Coronary artery (tissue), 2 donors: ENCODE measurements at regions not wholly inside any gene's neighbourhood (a gene's known extent, or its start where the extent isn't known, plus 50 kb on each side); places are given as distances from the start of the nearest gene placed in this dataset.

ENCODE experiments used
- DNase-seq: peaks from one replicate; pipeline ENCODE4 v3.0.0-alpha.2; 2017; ENCODE audit warnings: low spot score
- H3K27ac ChIP-seq, 2 donors: fragments of 200-600 bp; sonication (generic); one replicate each; pipeline ENCODE4 v1.5.1; 2016 to 2019
- H3K4me3 ChIP-seq: fragments of 200-600 bp; sonication (generic); 2 replicates; pipeline ENCODE4 v1.5.1; 2016; ENCODE audit warnings: mild to moderate bottlenecking, moderate library complexity
- TF ChIP-seq, protein P1 (sequence below): fragments of 200-600 bp; sonication (generic); IDR thresholded peaks from one replicate; pipeline ENCODE4 v1.5.1; 2019; ENCODE audit warnings: antibody characterized with exemption

DNA sequence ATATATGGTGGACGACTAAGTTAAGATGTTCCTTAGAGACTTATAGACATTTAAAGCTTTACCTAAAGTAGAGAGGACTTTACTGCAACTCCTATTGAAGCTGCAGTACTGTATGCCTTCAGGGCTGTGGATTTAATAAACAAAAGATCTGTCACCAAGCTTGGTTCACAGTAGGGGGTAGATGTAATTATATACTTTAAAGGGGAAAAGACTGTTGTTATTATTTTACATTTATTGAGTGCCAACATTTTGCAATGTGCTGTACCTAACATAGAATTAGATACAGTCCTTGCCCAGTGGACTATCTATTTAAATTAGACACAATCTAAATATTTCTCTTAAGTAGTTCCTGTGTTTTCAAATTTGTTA lies 67.2 kb downstream of the SLIT2 start:
- Histone ChIP-seq H3K27ac (no peak overlapping the region), H3K4me3 (no peak overlapping the region)
- DNase-seq: no peak
- TF ChIP-seq, protein P1, sequence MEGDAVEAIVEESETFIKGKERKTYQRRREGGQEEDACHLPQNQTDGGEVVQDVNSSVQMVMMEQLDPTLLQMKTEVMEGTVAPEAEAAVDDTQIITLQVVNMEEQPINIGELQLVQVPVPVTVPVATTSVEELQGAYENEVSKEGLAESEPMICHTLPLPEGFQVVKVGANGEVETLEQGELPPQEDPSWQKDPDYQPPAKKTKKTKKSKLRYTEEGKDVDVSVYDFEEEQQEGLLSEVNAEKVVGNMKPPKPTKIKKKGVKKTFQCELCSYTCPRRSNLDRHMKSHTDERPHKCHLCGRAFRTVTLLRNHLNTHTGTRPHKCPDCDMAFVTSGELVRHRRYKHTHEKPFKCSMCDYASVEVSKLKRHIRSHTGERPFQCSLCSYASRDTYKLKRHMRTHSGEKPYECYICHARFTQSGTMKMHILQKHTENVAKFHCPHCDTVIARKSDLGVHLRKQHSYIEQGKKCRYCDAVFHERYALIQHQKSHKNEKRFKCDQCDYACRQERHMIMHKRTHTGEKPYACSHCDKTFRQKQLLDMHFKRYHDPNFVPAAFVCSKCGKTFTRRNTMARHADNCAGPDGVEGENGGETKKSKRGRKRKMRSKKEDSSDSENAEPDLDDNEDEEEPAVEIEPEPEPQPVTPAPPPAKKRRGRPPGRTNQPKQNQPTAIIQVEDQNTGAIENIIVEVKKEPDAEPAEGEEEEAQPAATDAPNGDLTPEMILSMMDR: no peak

DNA sequence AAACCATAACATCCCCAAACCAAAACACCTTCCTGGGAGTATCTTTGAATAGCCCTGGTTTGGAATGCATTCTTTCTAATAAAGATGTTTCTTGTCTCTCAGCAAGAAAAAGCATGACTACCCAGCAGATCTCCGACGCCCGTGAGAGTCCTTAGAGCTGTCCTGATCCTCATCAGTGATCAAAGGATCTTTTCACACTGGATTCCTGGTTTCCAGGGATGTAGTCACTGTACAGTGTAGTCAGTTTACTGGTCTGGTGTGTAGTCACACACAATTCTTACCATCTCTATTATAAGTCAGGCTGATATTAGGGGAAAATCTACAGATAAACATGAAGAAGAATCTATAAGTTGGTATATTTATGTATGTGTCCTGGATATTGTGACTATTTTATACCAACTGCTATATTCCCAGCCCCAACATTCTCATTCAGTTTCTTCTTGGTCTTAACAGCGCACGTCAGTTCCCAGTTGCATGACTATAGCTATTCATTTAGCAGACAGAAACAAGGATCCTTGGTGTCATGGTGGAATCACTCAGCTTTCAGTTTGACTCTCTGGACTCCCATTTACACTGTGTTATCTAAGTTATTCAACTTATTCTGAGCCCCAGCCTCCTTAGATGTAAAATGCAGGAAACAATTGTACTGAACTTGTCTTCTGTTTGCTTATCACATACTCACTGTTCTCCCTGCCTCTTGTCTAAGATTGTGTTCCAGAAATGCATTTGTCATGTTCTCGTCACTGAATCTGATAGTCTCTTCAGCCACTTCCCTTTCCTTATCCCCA lies 68.3 kb downstream of the SLIT2 start:
- Histone ChIP-seq H3K4me3 (no peak overlapping the region), H3K27ac (no peak overlapping the region)
- TF ChIP-seq, protein P1: no peak
- no peak for DNase-seq

DNA sequence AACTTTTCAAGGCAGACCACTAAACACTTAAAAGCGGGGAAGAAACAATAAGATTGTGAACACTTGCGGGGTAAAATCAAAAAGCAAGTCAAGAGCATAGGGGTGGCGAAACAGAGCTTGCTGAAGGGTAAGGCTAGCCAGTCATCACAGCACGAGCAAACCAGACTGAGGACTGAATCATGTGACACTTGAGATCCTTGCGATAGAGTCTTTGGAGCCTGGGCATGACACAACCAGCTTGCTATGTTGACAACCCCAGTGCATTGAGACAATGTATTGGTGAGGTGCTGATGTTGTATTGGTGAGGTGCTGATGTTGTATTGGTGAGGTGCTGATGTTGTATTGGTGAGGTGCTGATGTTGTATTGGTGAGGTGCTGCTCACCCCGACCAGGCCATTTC lies 72.3 kb downstream of the SLIT2 start:
- TF ChIP-seq, protein P1: no peak
- H3K27ac ChIP-seq: no peak overlapping the region
- no peak for DNase-seq
- no peak overlapping the region for H3K4me3 ChIP-seq

DNA sequence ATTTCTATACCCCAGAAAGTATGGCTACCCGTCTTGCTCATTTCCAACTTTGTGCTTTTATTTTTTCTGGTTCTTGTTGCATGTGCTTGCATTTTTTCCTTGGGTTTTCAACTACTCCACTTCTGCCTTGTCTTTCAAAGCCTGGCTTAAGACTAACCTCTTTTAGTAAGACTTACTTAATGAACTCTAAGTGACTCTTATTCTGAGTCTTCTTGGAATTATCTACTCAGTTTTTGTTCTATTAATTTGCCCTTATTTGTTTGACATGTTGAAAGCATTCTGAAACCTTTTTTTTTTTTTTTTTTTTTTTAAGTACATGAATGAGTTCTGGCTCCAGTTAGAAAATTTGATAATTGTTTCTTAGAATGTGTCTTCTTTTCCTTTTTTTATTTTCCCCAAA lies 74.8 kb downstream of the SLIT2 start:
- DNase-seq: no peak
- TF ChIP-seq, protein P1: no peak
- H3K4me3 ChIP-seq: no peak overlapping the region
- no peak overlapping the region for H3K27ac ChIP-seq

DNA sequence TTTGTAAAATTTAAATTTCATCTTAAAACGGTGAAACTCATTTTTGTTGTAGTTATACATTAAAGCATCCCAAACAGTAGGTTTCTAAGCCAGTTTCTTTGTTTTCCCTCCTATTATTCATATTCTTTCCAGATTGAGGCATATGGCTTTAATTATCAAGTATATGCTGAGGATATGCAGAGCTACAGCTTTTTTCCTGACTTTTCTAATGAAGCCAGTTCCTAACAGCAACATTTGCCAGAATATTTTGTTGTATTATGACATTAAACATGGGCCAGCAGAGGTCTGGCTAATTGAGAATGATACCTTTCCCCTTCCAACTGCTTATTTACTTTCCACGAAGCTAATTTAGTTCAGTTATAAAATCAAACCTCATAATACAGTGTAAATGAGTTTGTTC lies 75.3 kb downstream of the SLIT2 start:
- H3K27ac ChIP-seq: no peak overlapping the region
- TF ChIP-seq, protein P1: no peak
- H3K4me3 ChIP-seq: no peak overlapping the region
- no peak for DNase-seq

DNA sequence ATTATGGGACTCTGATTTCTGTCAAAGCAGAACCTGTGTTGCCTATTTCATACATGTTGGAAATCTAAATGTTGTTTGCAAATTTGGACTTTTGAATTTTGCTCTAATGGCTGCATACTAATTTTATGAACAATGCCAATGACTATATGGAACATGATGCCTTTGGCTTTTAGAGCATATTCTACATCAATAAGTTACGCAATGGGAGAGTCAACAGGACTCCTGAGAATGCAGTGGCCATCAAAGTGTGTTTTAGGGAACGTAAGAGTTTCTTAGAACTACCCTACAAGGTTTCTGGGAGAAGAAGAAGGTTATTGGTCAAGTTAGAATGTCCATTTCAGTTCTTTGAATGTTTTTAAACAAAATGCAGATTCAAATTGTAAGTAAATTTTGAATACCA lies 76.1 kb downstream of the SLIT2 start:
- Histone ChIP-seq H3K4me3 (no peak overlapping the region), H3K27ac (no peak overlapping the region)
- DNase-seq: no peak
- TF ChIP-seq, protein P1: no peak

DNA sequence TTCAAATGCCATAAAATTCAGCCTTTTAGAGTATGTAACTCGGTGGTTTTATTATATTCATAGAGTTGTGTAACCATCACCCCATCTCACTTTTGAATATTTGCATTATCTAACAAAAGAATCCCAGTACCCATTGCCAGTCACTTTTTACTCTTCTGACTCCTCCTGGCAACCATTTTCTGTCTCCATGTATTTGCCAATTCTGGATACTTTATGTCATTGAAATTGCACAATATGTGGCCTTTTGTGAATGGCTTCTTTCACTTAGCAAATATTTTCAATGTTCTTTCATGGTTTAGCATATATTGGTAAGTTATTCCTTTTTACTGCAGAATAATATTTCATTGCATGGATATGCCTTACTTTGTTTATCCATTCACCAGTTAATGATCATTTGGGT lies 79.9 kb downstream of the SLIT2 start:
- TF ChIP-seq, protein P1: no peak

More for the DNA sequence above, 79.9 kb downstream of the SLIT2 start:
- DNase-seq: no peak
- H3K27ac ChIP-seq: no peak overlapping the region
- no peak overlapping the region for H3K4me3 ChIP-seq
